IMR-90 (cell line): ENCODE measurements at regions not wholly inside any gene's neighbourhood (a gene's known extent, or its start where the extent isn't known, plus 50 kb on each side); places are given as distances from the start of the nearest gene placed in this dataset.

Experiments
- ATAC-seq: fragments of 200-7000 bp; cut with Tn5 transposase; 2 replicates; pipeline ENCODE4 v1.9.1; 2020; ENCODE audit warnings: low read depth, mild to moderate bottlenecking, moderate library complexity
- BruUV-seq: library from RNA; stranded (reverse); fragments of 400-500 nt; replicated peaks from 2 replicates; lab custom pipeline; 2021; lab: Mats Ljungman, UMichigan
- CTCF ChIA-PET: fragments of 300-600 bp; formaldehyde crosslinking; extraction: SDS; loops from one replicate; lab custom pipeline; 2021; ENCODE audit warnings: antibody characterized with exemption; lab: Yijun Ruan, JAX
- POLR2A ChIA-PET: fragments of 300-600 bp; sonication (Branson Sonifier 250); formaldehyde crosslinking; loops from one replicate; lab custom pipeline; 2022; ENCODE audit warnings: antibody characterized with exemption; ENCODE audit not compliant: unreplicated experiment; lab: Charles Lee
- DNase-seq: peaks from one replicate; pipeline ENCODE4 v3.0.0; 2013
- H2AFZ ChIP-seq: replicated peaks from 2 replicates; pipeline ENCODE3; 2013; ENCODE audit warnings: low read length, mild to moderate bottlenecking; ENCODE audit not compliant: poor library complexity
- H2AK5ac ChIP-seq: 2 replicates; pipeline ENCODE4 v1.6.1; 2013; ENCODE audit warnings: low read depth, low read length, inconsistent platforms
- H2AK9ac ChIP-seq: replicated peaks from 2 replicates; pipeline ENCODE3; 2013; ENCODE audit warnings: mild to moderate bottlenecking, low read depth, low read length, moderate library complexity; ENCODE audit not compliant: poor library complexity
- H2BK120ac ChIP-seq: 2 replicates; pipeline ENCODE4 v1.6.1; 2013; ENCODE audit warnings: low read depth, low read length, inconsistent platforms
- H2BK15ac ChIP-seq: 3 replicates; pipeline ENCODE4 v1.6.1; 2013; ENCODE audit warnings: low read depth, low read length, inconsistent platforms
- H2BK20ac ChIP-seq: 2 replicates; pipeline ENCODE4 v1.6.1; 2013; ENCODE audit warnings: low read depth, mild to moderate bottlenecking, inconsistent platforms, low read length, moderate library complexity
- H2BK5ac ChIP-seq: 2 replicates; pipeline ENCODE4 v1.6.1; 2013; ENCODE audit warnings: mild to moderate bottlenecking, low read depth, low read length, inconsistent platforms; ENCODE audit not compliant: poor library complexity, severe bottlenecking
- H3K14ac ChIP-seq: replicated peaks from 2 replicates; pipeline ENCODE4 v1.6.1; 2013; ENCODE audit warnings: low read depth, low read length, inconsistent platforms
- H3K18ac ChIP-seq: 2 replicates; pipeline ENCODE4 v1.6.1; 2013; ENCODE audit warnings: low read depth, low read length, control low read depth
- H3K23ac ChIP-seq: 2 replicates; pipeline ENCODE4 v1.6.1; 2013; ENCODE audit warnings: low read depth, low read length, inconsistent platforms
- H3K27ac ChIP-seq: 2 replicates; pipeline ENCODE4 v1.5.1; 2013; ENCODE audit warnings: mild to moderate bottlenecking, control low read depth, low read length; ENCODE audit not compliant: insufficient read depth
- H3K27me3 ChIP-seq: 2 replicates; pipeline ENCODE4 v1.6.1; 2013; ENCODE audit warnings: low read length; ENCODE audit not compliant: control insufficient read depth, insufficient read depth
- H3K36me3 ChIP-seq: 2 replicates; pipeline ENCODE4 v1.6.1; 2013; ENCODE audit warnings: low read length, mixed read lengths; ENCODE audit not compliant: control insufficient read depth, insufficient read depth
- H3K4ac ChIP-seq: 2 replicates; pipeline ENCODE4 v1.6.1; 2013; ENCODE audit warnings: low read depth, low read length, inconsistent platforms
- H3K4me1 ChIP-seq: 2 replicates; pipeline ENCODE4 v1.6.1; 2013; ENCODE audit warnings: low read length, mixed read lengths; ENCODE audit not compliant: control insufficient read depth, insufficient read depth
- H3K4me2 ChIP-seq: 2 replicates; pipeline ENCODE4 v1.6.1; 2013; ENCODE audit warnings: low read depth, mild to moderate bottlenecking, control low read depth, low read length, moderate library complexity
- H3K4me3 ChIP-seq: 2 replicates; pipeline ENCODE4 v1.5.1; 2013; ENCODE audit warnings: low read depth, mild to moderate bottlenecking, control low read depth, low read length, moderate library complexity; ENCODE audit not compliant: insufficient read depth
- H3K56ac ChIP-seq: 2 replicates; pipeline ENCODE4 v1.6.1; 2013; ENCODE audit warnings: low read length, inconsistent platforms; ENCODE audit not compliant: insufficient read depth; ENCODE audit errors: extremely low read depth
- H3K79me1 ChIP-seq, 2 experiments: 2 replicates each; pipeline ENCODE4 v1.6.1; 2013; ENCODE audit warnings: low read length in 2 of 2, inconsistent platforms in 1 of 2, low read depth in 1 of 2
- H3K9ac ChIP-seq: 2 replicates; pipeline ENCODE4 v1.6.1; 2013; ENCODE audit warnings: low read depth, low read length, control low read depth
- H3K9me1 ChIP-seq: 2 replicates; pipeline ENCODE4 v1.6.1; 2013; ENCODE audit warnings: low read length, inconsistent platforms; ENCODE audit not compliant: insufficient read depth
- H3K9me3 ChIP-seq: 2 replicates; pipeline ENCODE4 v1.6.1; 2013; ENCODE audit warnings: low read length; ENCODE audit not compliant: control insufficient read depth, insufficient read depth
- H4K20me1 ChIP-seq: 2 replicates; pipeline ENCODE4 v1.6.1; 2013; ENCODE audit warnings: low read length, inconsistent platforms; ENCODE audit not compliant: insufficient read depth
- H4K5ac ChIP-seq: 2 replicates; pipeline ENCODE4 v1.6.1; 2013; ENCODE audit warnings: mild to moderate bottlenecking, low read depth, low read length, control low read depth
- H4K8ac ChIP-seq, 2 experiments: 2 replicates each; pipeline ENCODE4 v1.6.1; 2013; ENCODE audit warnings: low read depth in 2 of 2, low read length in 2 of 2, control low read depth in 1 of 2, inconsistent platforms in 1 of 2
- H4K91ac ChIP-seq: 2 replicates; pipeline ENCODE4 v1.6.1; 2013; ENCODE audit warnings: low read depth, low read length, inconsistent platforms; ENCODE audit not compliant: insufficient read depth
- CEBPB ChIP-seq: IDR thresholded peaks from 2 replicates; pipeline ENCODE4 v1.6.1; 2012; ENCODE audit warnings: low read depth, low read length, improper control_type of control experiment
- CHD1 ChIP-seq: IDR thresholded peaks from 2 replicates; pipeline ENCODE4 v1.6.1; 2012; ENCODE audit warnings: low read depth, low read length, improper control_type of control experiment
- ELK1 ChIP-seq: fragments of 150-350 bp; IDR thresholded peaks from 2 replicates; pipeline ENCODE4 v1.6.1; 2016; ENCODE audit warnings: low read depth, mild to moderate bottlenecking, low read length, moderate library complexity, borderline replicate concordance
- FOS ChIP-seq: fragments of 150-350 bp; IDR thresholded peaks from 2 replicates; pipeline ENCODE4 v1.6.1; 2016; ENCODE audit warnings: low read depth, low read length
- MAFK ChIP-seq: IDR thresholded peaks from 2 replicates; pipeline ENCODE4 v1.6.1; 2012; ENCODE audit warnings: low read depth, low read length, improper control_type of control experiment
- MXI1 ChIP-seq: IDR thresholded peaks from 2 replicates; pipeline ENCODE4 v1.6.1; 2012; ENCODE audit warnings: low read depth, mild to moderate bottlenecking, low read length, moderate library complexity, borderline replicate concordance
- POLR2A ChIP-seq: IDR thresholded peaks from 2 replicates; pipeline ENCODE4 v1.6.1; 2012; ENCODE audit warnings: mild to moderate bottlenecking, low read depth, low read length
- RCOR1 ChIP-seq: IDR thresholded peaks from 2 replicates; pipeline ENCODE4 v1.6.1; 2012; ENCODE audit warnings: mild to moderate bottlenecking, low read length, improper control_type of control experiment; ENCODE audit not compliant: insufficient replicate concordance
- RFX5 ChIP-seq: IDR thresholded peaks from 2 replicates; pipeline ENCODE4 v1.8.0; 2012; ENCODE audit warnings: low read depth, mild to moderate bottlenecking, low read length, moderate library complexity
- SMC3 ChIP-seq: fragments of 150-350 bp; IDR thresholded peaks from 2 replicates; pipeline ENCODE4 v1.6.1; 2016; ENCODE audit warnings: low read depth, mild to moderate bottlenecking, antibody characterized with exemption, low read length, moderate library complexity
- WGBS, 2 experiments: methylation state at CpG; one replicate each; pipeline versions ENCODE4 v1.1.5 to v1.1.7; 2013; ENCODE audit warnings: missing lambda C conversion rate in 2 of 2; ENCODE audit not compliant: insufficient read length in 1 of 2; ENCODE audit errors: extremely low coverage in 2 of 2; 5-methylcytosine and 5-hydroxymethylcytosine counted together
- dilution Hi-C: fragments of 300-500 bp; cut with HindIII; formaldehyde crosslinking; loops from one replicate; pipeline ENCODE4 v1.14.3; 2018; ENCODE audit warnings: low sequenced_read_pairs; ENCODE audit not compliant: unreplicated experiment
- in situ Hi-C: fragments of 300-500 bp; cut with MboI; formaldehyde crosslinking; loops from 3 replicates; pipeline ENCODE4 v1.14.3; 2019; ENCODE audit warnings: low sequenced_read_pairs, inconsistent platforms, mixed read lengths
- intact Hi-C: fragments of 100-400 bp; cut with micrococcal nuclease; formaldehyde crosslinking; loops from 2 replicates; pipeline ENCODE4 v1.10.0; 2022
- TF ChIP-seq, protein P1 (sequence below): fragments of 150-350 bp; IDR thresholded peaks from 2 replicates; pipeline ENCODE4 v1.6.1; 2017; ENCODE audit warnings: mild to moderate bottlenecking, antibody characterized with exemption, low read length, low read depth
- TF ChIP-seq, protein P2 (sequence below): conservative IDR thresholded peaks from 2 replicates; pipeline ENCODE4 v1.5.1; 2012; ENCODE audit warnings: mild to moderate bottlenecking, low read depth, low read length, improper control_type of control experiment

GRCh38 chr2:120491111-120491625 lies 145.2 kb downstream of the INHBB start:
- no peak overlapping the region for H2BK15ac ChIP-seq
- POLR2A ChIA-PET: no interaction called here
- peaks cover 41% of the 10 kb centered on the region for H3K27me3 ChIP-seq
- H3K27ac ChIP-seq: no peak overlapping the region
- H2BK20ac ChIP-seq: no peak overlapping the region
- BruUV-seq: no TSS peak
- no peaks in the 10 kb centered on the region for H3K4me1 ChIP-seq
- no peak overlapping the region for H3K23ac ChIP-seq
- H3K79me1 ChIP-seq: no peaks in the 10 kb centered on the region
- H2AK5ac ChIP-seq: no peak overlapping the region
- H3K4ac ChIP-seq: no peak overlapping the region
- TF ChIP-seq ELK1 (no peak), RCOR1 (no peak), MXI1 (no peak), SMC3 (no peak), MAFK (no peak), FOS (no peak), CHD1 (no peak), CEBPB (no peak), RFX5 (no peak), POLR2A (no peak)
- TF ChIP-seq, protein P1, sequence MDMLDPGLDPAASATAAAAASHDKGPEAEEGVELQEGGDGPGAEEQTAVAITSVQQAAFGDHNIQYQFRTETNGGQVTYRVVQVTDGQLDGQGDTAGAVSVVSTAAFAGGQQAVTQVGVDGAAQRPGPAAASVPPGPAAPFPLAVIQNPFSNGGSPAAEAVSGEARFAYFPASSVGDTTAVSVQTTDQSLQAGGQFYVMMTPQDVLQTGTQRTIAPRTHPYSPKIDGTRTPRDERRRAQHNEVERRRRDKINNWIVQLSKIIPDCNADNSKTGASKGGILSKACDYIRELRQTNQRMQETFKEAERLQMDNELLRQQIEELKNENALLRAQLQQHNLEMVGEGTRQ: no peak
- TF ChIP-seq, protein P2, sequence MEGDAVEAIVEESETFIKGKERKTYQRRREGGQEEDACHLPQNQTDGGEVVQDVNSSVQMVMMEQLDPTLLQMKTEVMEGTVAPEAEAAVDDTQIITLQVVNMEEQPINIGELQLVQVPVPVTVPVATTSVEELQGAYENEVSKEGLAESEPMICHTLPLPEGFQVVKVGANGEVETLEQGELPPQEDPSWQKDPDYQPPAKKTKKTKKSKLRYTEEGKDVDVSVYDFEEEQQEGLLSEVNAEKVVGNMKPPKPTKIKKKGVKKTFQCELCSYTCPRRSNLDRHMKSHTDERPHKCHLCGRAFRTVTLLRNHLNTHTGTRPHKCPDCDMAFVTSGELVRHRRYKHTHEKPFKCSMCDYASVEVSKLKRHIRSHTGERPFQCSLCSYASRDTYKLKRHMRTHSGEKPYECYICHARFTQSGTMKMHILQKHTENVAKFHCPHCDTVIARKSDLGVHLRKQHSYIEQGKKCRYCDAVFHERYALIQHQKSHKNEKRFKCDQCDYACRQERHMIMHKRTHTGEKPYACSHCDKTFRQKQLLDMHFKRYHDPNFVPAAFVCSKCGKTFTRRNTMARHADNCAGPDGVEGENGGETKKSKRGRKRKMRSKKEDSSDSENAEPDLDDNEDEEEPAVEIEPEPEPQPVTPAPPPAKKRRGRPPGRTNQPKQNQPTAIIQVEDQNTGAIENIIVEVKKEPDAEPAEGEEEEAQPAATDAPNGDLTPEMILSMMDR: no peak
- no peak overlapping the region for H3K14ac ChIP-seq
- H3K9me3 ChIP-seq: no peaks in the 10 kb centered on the region
- H4K5ac ChIP-seq: no peak overlapping the region
- H4K8ac ChIP-seq: no peak overlapping the region
- intact Hi-C loops (no loop called here), dilution Hi-C loops (no loop called here), in situ Hi-C loops (no loop called here)
- H2AFZ ChIP-seq: no peak overlapping the region
- no peak overlapping the region for H3K18ac ChIP-seq
- H2BK5ac ChIP-seq: no peak overlapping the region
- no peaks in the 10 kb centered on the region for H3K36me3 ChIP-seq
- H3K9me1 ChIP-seq: 0 out of 2 replicates have a peak, but pooled peaks cover under 1% of the 10 kb centered on the region
- H2AK9ac ChIP-seq: no peak overlapping the region
- no peaks in the 10 kb centered on the region for H4K20me1 ChIP-seq
- no peak overlapping the region for H3K4me3 ChIP-seq
- H3K56ac ChIP-seq: no peak overlapping the region
- DNase-seq: no peak
- H3K9ac ChIP-seq: no peak overlapping the region
- no CpG with 5 or more reads among the region's 1 CpG for WGBS, 2 experiments
- no peak for ATAC-seq
- H2BK120ac ChIP-seq: no peak overlapping the region
- CTCF ChIA-PET: no interaction called here
- H4K91ac ChIP-seq: no peak overlapping the region
- H3K4me2 ChIP-seq: no peak overlapping the region
